ENCODE measurements at regions not wholly inside any gene's neighbourhood (a gene's known extent, or its start where the extent isn't known, plus 50 kb on each side); places are given as distances from the start of the nearest gene placed in this dataset.

DNA sequence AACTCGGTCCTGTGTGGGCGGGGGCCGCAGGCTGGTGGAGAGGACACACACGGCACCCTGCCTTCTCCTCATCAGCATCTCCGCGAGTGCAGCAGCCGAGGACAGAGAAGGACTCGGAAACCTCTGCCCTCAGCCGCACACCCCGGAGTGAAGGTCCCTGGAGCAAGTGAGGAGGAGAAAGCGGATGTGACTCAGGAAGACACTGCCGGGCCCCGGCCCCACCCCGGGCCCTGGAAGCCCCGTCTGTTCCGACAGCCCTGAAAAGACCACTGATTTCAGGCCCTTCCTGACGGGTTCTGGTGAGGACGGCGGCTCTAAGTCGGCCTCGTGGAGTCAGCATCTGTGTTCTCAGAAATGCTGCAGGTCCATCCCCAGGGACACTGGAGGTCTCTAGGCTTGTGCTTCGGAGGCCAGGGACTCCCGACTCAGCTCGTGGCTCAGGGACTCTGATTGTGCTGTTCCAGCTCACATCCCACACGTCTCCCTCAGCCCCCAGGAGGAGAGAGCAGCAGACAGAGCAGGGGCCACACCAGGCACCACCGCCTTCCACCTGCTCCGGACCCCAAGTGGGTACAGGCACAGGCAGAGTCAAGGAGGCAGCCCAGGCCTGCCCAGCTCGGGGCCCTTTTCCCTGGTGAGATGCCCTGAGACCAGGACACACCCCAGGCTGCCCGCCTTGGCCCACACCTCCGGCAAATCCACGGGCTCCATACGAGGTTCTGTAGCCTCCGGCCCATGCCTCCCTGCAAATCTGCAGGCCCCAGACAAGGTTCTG is 134.5 kb upstream of the NKX1-1 start:
- no peak for DNase-seq

DNA sequence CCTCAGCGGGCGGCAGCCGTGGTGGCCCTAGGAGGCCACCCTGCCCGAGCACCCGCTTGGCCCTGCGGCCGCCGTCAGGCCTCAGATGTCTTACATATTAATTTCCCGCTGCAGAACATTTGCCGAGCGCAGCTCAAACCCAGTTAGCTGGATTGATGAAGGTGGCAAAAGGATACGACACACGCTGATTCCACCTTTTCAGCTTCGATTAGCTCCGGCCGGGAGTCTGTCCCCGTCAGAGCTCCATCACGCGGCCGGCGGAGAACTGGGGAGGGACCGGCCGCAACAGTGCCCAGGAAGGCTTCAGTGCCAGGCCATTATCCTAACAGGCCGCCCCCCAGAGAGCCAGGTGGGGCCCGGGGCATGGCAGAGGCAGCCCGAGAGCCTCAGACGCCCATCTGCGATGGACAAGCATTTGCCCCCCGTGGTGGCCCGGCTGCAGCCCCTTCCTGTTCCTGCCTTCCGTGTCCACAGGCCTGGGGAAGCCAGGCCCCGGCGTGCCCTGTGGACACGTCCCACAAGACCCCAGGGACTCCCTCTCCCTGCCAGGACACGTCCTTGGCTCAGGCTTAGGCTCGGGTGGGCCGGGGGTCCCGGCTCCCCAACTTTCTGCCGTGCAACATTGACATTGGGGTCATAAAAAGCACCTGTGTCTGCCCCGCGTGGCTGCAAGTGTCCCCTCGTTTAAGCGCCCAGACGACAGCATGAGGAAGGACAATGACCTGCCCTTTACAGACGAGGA is 133.8 kb upstream of the NKX1-1 start:
- no peak for DNase-seq

DNA sequence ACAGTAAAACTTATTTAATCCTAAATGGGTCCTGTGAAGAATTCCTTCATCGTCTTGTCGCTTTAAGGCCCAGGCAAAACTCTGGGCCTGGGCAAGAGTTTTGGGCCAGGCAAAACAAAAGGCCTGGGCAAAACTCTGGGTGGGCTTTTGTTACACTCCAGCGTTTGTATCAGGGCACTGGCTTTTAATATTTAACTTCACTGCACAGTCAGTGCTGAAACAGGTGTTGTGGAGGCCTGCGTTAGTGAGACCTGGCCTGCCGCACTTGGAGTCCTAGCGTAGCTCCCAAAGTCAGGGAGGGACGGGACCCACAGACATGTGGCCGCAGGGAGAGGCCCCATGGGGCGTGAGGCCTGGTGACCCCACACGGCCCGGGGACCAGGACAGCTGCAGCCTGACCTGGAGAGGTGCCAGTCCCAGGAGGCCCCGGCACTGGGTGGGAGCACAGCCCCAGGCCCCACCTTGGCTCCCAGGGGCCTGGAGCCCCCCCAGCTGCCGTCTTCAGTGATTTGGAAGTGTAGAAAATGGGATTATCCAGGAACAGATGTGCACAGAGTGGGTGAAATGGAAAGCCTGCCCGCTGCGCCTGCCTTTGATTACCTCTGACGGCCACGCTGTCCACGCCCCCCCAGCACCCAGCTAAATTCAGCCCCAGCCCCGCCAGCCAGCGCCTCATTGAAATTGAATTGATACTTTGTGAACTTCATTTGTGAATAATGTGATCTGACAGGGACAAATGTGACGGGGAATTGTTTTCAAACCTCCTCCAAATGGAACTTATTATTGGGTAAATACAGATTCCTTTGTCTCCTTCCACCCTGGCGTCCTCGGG is 132.9 kb upstream of the NKX1-1 start:
- no peak for DNase-seq

DNA sequence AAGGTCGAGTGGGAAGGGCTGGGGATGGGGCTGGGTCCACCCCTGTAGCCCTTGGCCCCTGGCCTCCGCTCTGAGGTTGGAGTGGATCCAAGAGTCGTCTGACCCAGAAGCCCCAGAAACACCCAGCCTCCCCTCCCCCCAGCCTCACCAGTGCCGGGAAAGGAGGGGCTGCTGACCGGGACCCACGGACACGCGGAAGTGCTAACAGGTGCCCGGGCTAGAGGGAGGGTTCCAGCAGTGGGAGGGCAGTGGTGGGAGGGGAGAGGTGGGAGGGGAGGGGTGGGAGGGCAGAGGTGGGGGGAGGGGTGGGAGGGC is 131.8 kb upstream of the NKX1-1 start:
- DNase-seq, result no peak

DNA sequence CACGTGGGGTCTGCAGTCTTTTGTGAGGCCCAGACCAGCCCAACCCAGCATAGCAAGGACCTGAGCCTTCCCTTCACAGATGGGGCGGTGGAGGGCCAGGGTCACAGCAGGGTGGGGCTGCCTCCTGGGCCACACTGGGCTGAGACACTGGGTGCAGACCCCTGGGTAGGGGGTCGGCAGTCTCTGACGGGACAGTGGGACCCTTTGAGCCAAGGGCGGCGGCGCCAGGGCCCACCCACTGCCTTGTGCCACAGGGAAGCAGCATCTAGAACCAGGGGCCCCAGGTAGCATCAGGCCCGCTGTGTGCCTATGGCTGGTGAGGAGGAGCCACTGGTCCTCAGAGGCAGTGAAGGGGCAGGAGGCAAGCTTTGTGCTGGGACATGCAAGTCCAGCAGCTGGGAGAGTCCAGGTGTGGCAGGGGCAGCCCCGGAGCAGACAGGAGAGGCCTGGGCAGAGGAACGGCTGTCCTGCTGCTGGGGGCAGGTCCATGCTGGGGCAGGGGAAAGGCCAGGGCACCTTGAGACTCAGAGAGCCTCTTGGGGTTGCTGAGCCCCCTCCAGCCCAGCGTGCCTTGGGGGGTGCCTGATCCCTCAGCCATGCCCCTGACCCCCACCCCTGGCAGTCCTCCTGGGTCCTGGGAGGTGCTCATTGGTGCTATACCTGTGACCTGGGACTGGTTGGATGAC is 131.3 kb upstream of the NKX1-1 start:
- DNase-seq, result no peak

DNA sequence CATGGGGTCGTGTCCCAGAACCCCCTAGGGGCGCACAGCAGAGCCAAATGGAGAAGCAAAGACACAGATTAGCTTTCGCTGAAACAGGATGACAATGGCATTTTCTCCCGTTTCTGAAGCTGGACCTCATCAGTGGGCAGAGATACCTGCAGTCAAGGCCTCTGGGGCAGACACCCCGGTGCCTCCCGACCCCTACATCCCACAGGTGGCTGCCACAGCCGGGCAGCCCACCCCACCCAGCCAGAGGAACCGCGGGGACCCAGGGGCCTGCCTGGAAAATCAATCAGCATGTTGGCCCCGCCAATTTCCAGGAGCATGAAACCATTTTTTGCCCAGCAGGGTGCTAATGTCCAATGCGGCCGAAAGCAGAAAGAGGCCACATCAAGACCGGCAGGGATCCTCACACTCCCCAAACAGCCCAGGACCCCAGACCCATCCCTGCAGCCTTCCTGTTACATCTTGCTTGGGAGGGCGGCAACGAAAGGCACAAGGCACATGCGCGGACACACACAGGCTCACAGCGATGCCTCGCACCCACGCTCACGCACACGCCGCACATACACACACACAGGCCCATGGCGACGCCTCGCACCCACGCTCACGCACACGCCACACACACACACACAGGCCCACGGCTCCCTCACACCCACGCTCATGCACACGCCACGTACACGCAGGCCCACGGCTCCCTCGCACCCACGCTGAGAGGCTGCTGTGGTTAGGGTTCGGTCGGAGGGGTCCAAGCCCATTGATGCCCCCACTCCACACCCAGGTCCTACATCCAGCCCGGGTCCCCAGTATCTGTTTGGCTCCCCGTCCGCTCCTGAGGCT is 130.6 kb upstream of the NKX1-1 start:
- no peak for DNase-seq

DNA sequence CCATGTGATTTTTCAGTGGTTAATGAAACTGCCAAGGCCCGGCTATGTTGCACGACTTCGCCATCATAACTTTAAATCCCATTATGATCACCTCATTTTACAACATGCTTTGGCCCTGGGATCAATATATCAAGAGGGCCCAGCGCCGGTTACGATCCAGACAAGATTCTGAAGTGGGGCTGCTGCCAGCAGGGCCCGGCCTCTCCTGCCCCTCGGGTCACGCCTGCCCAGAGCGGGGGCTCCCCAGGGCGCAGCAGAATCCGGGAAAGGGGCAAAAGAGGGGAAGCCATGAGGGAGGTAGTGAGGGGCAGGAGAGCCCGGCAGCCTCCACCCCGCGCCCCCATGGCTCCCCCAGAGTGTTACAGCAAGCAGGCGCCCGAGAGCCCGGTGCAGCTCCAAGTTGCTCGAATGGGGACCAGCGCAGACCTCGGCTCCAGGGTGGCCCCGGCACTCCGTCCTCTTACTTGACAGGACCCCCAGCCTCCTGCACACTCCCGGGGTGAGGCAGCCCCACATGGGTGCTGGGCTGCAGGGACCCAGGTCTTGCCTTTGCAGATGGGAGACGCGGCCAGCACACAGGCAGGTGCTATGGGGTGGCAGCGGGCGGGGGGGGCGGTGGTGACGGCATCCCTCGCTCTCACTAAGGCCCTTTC is 129.8 kb upstream of the NKX1-1 start:
- DNase-seq, result no peak

DNA sequence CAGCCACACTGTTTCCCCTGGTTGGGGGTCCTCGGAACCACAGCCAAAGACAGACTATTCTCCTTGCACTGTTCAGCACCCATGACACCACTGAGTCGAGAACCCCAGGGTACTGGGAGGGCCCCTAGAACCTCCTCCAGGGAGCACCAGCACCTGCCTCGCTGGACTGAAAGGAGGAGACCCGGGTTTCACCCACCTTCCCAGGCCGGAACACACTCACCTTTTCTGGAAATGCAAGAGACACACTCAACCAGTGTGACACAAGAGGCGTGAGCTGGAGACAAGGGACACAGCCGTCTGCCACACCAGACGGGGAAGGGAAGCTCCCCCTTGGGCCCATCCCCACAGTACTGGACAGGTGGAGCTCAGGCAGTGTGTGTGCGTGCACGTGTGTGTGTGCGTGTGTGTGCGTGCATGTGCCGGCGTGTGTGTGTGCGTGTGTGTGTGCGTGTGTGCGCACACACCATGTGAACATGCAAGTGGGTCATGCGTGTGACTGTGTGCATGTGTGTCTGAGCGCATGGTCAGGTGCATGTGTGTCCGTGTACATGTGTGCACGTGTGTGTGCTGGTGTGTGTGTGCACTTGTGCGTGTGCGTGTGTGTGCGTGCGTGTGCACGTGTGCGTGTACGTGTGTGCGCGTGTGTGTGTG is 128.8 kb upstream of the NKX1-1 start:
- DNase-seq, result no peak

DNA sequence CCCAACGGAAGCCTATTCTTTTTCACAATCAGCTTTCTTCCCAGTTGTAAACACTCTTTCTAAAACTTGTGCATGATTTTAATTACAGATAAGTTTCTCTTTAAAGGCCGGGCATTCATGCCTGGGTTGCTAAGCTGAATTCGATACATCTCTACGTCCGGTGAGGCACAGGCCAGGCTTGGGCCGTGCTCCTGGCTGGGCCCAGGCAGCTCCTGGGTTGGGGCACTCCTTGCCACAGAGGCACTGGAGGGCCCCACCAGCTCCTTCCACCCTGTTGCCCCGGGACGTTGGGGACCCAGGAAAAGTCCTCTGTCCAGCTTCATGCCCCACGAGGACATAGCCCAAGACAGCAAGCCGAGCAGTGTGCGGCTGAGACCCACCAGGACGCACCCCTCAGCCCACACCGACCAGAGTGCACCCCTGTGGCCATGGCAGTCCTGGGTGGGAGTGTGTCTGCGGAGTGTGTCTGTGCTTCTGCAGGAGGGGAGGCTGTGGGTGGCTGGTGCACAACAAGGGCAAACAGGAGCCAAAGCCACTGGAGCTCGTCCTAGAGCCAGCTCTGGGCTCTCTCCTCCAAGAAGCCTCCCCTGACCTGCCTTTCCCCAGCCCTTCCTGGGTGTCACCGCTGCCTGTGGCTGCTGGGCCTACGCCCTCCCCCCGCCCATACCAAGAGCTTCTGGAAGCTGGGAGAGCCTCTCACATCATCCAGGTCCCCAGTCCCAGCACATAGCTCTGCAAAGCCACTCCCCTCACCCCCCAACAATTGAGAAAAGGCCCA is 128.0 kb upstream of the NKX1-1 start:
- no peak for DNase-seq

DNA sequence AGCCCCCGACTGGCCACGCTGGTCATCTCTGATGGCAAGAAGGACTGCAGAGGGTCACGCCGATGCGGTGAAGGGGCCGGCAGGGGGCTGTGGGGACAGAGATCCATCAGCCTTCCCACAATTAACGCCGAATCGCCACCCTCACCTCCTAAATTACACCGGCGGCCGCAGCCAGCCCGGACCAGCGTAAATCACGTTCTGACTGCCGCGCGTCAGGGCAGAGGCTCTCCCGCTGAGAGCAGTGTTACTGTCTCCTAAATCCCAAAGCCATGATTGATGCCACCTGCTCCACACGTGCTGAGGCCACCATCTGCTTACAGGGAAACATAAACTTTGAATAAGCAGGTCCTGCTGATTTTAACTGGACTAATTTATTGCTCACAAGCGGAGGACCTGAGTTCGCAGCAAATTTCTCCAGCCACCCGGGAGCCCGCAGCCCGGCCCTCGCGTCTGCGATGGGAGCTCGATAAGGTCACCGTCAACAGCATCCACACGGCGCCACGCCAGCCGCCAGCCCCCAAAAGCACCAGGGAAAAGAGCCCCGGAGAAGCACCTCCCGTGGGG is 127.3 kb upstream of the NKX1-1 start:
- DNase-seq, result no peak

DNA sequence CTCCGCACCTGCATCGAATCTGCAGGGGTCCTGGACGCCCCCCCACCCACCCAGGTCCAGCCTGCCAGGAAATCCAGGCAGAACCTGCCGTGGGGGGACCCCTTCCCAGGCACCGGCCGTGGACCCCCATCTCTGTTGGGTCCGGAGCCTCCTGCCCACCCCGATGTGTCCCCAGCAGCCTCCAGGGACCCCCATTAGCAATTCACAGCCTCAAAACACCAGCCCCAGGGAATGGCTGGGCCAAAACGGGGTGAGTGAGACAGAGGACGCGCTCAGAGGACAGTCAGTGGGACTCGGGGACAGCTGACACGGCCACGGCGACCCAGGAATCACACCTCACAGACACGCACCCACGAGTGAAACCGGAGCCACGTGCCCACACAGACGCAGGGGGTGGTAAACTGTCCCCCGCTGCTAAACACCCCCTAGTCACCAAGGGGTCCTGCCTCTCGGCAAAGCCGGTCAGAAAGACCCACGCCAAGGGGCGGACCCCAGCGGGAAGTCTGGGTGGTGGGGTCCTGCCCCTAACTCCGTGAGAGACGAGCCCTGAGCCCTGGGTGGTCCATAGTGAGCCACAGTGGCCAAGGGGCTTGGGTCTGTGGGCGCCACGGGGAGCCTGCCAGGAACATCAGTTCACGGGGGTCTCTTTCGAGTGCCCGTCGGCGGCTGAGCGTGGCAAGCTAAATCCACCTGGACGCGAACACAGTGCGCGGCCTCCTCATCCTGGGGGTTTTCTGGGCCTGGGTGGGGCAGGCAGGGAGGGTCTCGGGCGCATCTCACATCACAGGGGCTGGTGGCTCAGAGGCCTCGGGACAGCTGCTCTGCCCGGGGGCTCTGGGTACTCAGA is 126.5 kb upstream of the NKX1-1 start:
- DNase-seq, result no peak

DNA sequence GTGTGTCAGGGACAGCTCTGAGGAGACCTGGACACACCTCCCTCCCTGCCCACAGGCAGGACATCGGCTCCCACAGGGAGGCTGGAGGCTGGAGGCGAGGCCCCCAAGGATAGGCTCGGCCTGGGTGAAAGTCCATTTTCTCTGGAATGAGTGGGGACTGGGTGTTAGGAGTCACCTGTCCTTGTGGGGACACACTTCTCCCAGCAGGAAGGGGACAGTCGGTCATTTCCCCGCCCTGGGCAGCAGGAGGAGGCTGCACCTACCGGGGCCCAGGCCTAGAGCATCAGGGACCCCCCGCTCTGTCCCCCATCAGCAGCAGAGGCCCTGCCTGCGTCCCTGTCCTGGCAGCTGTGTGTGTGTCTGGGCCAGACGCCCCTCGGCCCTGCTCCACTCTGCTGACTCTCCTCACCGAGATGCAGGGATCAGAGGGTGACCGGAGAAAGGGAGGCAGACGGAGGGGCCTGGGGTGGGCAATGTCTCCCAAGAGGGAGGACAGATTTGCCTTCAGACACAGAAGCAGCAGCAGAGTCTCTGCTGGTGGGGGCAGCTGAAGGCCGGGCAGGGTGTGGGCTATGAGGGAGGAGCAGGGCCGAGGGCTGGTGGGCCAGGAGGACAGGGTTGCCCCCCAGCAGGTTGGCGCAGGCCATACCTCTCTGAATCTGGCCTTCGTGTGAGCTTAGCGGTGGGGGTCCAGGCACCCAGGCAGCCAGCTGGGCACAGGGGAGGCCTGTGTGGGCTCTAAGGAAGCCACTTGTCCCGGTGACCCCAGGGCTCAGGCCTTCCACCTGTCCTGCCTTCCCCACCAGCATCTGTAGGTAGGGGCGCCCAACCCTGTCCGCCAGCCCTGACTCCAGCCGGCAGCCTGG is 125.7 kb upstream of the NKX1-1 start:
- no peak for DNase-seq

DNA sequence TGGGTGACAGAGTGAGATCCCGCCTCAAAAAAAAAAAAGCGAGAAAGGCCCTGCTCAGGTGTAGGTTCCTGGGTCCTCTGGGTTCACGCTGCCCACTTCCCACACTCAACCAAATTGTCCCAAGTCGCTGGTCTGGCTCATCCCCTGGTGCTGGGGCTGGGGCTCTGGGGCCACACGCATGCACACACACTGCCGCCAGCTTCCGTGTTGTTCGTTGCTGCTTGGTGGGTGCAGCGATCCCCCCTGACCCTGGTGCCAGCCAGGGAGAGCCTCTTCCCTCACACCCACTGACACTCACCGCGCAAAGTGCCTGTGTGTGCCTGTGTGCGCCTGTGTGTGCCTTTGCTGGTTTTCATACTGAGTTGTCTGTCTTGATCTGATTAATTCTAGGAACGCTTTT is 124.1 kb upstream of the NKX1-1 start:
- no peak for DNase-seq

DNA sequence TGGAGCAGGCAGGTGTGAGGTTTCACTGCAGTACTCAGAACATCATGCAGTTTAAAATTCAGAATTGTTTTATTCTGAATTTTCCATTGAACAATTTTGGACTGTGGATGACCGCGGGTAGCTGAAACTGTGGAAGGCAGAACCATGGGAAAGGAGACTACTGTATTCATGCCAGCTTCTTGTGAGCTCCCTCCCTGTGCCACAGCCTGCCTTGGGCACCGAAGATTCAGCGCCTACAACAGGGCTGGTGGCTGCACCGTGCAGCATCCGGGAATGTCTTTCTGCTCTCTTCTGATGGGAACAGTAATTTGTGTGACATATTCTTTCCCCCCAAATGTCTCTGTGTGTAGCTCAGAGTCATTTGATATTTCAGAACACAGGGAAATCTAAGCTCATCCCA is 118.5 kb upstream of the NKX1-1 start:
- DNase-seq, result no peak

DNA sequence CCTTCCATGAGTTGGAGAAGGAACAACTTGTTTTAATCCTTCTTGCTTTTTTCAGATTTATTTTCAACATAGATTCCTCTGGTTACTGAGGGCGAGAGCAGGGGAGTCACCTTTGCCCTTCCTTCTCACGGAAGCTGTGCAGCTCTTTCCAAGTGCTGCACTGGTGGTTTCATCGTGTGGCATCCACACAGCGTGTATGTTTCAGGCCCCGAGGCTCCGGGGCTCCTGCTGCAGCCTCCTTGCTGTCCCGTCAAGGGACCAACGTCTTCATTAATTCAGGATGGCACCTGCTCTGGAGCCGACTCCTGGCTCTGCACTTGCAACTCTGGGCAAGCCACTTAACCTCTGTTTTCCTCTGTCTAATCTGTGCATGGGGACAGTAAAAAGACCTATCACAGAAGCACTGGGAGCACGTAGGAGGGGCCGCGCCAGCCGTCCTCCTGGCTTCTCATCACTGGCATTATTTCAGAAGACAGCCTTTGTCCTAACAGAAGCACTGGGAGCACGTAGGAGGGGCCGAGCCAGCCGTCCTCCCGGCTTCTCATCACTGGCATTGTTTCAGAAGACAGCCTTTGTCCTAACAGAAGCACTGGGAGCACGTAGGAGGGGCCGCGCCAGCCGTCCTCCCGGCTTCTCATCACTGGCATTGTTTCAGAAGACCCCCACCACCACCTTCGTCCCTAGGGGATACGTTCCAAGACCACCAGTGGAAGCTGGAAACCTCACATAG is 117.8 kb upstream of the NKX1-1 start:
- no peak for DNase-seq

DNA sequence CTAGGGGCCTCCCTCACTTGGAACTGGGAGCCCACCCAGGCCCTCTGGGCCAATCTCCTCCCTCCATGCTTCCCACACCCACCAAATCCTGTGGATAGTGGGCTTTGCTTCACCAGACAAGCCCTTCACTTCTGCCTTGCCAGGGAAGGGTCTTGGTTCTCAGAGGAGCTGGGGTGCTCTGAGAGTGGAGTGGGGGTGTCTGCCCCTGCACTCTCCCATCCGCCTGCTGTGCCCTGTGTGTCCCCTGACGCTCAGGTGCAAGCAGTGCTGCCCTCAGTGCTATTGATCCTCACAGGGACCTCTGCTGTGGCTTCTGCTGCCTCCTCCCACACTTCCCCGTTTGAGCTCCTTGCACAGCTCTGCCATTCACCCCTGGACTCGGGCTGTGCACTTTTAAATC is 117.3 kb upstream of the NKX1-1 start:
- no peak for DNase-seq

DNA sequence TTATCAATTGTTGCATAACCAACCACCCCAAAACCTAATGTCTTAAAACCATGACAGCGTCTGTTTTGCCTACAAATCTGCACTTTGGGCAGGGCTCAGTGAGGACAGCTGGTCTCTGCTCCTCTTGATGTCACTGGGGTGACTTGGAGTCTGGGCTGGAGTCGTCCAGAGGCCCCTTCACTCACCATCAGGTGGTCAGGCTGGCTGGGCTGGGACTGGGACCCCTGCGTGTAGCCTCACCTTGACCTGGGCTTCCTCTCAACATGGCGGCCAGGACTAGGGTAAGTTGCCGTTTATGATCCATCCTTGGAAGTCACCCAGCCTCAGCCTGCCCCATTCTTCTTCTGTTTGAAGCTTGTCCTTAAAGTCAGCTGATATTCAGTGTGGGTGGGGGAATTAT is 116.8 kb upstream of the NKX1-1 start:
- DNase-seq, result no peak
